C4-2B (cell line): ENCODE measurements at regions not wholly inside any gene's neighbourhood (a gene's known extent, or its start where the extent isn't known, plus 50 kb on each side); places are given as distances from the start of the nearest gene placed in this dataset.

ENCODE experiments used
- ZFX ChIP-seq: fragments of 450-650 bp; IDR thresholded peaks from 2 replicates; pipeline ENCODE4 v1.6.1; 2017
- TF ChIP-seq, protein P1 (sequence below): fragments of 450-650 bp; conservative IDR thresholded peaks from 2 replicates; pipeline ENCODE4 v1.5.1; 2017; ENCODE audit warnings: mild to moderate bottlenecking

DNA sequence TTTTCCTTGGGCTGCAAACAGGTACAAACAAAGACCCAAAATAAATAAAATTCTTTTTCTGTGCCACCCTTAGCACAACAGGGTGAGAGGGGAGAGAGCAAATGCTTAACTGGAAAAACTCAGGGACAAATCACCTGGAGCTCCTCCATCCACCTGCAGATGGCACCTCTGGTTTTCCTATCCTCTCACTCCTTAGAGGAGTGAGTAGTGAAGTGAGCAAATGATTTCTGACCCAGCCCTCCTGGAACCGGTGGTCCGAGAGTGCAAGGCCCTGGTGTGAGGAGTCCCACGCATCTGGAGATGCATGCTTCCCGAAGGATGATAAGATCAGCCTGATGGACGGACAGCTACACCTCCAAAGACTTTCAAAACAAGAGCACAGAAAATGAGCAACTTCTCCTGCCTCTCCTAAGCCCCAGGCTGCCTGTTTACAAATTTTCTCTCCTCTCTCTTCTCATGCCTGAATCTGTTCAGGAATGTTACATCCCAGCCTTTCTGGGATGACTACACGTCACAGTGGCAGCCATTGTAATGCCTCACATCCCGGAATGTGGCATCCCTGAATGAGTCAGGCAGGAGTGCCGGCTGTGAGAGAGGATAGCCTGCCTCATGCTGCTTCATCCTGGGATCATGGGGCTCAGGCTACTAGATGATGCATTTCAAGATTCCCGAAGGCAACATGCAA is 86.4 kb downstream of the ADRB2 start:
- TF ChIP-seq, protein P1, sequence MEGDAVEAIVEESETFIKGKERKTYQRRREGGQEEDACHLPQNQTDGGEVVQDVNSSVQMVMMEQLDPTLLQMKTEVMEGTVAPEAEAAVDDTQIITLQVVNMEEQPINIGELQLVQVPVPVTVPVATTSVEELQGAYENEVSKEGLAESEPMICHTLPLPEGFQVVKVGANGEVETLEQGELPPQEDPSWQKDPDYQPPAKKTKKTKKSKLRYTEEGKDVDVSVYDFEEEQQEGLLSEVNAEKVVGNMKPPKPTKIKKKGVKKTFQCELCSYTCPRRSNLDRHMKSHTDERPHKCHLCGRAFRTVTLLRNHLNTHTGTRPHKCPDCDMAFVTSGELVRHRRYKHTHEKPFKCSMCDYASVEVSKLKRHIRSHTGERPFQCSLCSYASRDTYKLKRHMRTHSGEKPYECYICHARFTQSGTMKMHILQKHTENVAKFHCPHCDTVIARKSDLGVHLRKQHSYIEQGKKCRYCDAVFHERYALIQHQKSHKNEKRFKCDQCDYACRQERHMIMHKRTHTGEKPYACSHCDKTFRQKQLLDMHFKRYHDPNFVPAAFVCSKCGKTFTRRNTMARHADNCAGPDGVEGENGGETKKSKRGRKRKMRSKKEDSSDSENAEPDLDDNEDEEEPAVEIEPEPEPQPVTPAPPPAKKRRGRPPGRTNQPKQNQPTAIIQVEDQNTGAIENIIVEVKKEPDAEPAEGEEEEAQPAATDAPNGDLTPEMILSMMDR = peak; percentile 41
- TF ChIP-seq ZFX = no peak
